ENCODE measurements at regions not wholly inside any gene's neighbourhood (a gene's known extent, or its start where the extent isn't known, plus 50 kb on each side); places are given as distances from the start of the nearest gene placed in this dataset.

DNA sequence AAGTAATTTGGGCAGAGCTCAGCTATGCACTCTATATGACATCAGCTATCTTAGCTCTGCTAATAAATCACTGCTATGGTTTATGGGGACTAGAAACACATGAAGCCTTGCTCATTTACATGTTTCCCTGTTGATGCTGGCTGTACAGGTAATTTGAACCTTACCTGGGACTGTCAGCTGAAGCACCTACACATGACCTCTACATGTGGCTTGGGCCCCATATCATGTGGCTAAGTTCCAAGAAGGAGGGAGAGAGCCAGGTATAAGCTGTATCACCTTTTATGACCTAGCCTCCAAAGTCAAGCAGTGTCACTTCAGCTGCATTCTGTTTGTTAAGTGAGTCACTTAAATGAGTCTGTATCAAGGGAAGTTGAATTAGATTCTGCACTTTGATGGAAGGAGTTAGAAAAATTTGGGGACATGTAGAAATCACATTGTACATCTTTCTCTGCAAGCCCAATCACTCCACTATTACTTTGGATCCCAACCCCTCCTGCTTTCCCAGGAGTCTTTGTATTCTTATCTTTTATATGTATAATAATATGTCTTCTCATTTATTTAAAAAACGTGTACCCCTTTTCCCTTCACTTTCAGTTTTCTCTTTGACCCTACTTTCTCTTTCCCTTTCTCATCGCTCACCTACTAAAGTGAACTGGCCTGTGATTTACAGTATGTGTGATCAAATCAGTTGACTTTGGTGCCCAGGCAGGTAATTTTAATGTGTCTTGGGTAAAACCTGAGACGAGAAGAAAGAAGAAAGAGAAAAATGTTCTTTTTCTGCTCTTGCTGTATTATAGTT lies 53.4 kb upstream of the PRKACB start:
- DNase-seq = no peak

- DNase-seq = no peak
Measured at GRCh38 chr1:84089867-84090266, 54.2 kb upstream of the PRKACB start.

GRCh38 chr1:84089465-84089864 lies 54.6 kb upstream of the PRKACB start:
- no peak for DNase-seq

DNA sequence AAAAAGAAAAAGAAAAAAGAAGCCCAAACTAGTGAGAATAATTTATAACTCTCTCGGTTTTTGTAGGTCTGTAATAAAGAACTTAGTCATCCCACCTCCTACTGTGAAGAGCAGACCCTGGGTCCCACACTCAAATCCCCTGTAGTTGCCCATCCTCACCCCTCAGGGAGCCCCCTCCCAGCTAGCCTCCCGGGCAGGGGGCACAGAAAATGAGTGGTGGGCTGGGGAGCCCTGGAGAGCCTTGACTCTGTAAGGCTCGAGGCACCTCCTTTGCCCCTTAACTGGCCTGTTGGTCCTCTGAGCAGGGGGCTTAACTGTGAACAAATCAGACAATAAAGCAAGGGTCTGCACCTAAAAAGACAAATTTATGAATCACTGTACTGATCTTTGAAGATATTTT lies 57.5 kb upstream of the PRKACB start:
- no peak for DNase-seq

DNA sequence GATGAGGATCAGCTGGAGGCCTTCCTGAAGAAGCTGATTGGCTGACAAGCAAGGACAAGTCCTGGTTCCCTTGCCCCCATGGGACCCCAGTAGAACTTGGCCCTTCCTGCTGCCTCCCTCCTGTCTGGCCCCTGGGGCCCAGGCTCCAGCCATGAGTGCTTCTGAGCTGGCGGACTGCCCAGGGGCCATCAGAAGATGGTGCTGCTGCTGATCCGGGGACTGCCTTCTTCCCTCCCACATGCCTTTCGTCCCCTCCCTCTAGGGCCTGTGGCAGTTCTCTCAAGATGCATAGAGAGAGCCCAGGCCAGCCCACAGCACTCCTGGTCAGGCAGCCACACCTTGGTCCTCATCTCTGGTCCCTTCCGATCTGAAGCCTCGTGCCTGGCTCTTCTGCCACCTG lies 57.9 kb upstream of the PRKACB start:
- no peak for DNase-seq

GRCh38 chr1:84083307-84083706 lies 60.8 kb upstream of the PRKACB start:
- no peak for DNase-seq

- DNase-seq = no peak
Measured at GRCh38 chr1:84078842-84079202, 65.2 kb upstream of the PRKACB start.

DNA sequence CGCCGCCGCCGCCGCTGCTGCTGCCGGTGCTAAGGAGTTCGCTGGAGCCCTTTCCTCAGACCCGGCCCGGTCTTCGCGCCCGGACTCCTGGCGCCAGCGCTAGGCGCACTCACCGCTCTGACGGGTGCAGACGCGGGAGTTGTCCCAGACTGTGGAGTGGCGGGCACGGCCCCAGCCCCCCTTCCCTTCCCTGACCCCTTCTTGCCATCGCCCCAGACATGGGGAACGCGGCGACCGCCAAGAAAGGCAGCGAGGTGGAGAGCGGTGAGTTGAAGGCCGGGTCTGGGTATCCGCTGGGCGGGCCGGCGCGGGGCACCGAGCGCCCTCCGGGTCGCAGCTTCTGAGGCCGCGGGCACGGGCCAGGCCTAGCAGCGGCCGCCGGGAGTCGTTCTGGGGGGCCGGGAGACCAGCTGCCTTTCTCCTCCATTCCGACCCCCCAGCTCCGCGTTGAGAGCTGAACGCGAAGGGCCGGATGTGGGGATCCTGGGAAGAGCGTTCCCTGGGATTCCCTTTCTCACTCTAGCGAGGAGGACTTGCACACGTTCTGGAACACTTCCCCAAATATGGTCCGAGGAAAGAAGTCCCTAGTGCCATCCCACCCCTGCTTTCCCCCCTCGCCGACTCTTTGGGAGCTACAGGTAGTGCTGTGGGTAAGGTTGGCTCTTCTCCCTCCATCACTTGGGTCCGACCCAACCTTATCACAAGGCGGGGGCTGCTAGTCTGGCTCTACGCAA lies 65.8 kb upstream of the PRKACB start:
- no peak for DNase-seq

DNA sequence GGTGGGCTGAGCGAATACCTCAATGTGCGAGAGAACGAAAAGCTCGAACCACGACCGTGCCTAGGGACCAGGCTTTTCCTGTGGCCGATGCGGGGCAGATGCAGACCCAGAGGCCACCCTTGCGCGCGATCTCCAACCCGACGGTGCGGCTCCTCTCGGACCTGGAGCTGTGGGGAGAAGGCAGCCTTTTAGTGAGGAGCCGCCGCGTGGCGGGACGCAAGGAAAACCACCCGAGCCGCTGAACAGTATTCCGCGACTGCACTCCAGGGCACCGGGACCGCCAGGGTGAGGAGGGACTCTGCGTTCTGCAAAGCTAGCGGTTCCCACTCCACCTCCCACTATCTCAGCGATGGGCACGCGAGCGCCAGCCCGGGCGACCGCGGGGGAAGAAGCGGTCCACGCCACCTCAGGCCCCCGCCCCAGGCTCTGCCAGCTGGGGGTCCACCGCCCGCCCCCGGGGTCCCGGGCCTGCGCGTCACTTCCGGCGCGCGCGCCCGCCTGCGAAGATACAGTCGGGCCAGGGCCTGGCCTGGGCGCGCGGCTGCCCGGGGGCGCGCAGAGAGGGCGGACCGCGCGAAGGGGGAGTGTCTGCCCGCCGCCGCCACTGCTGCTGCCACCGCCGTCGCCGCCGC lies 66.5 kb upstream of the PRKACB start:
- DNase-seq = peak; percentile 81 to 86

DNA sequence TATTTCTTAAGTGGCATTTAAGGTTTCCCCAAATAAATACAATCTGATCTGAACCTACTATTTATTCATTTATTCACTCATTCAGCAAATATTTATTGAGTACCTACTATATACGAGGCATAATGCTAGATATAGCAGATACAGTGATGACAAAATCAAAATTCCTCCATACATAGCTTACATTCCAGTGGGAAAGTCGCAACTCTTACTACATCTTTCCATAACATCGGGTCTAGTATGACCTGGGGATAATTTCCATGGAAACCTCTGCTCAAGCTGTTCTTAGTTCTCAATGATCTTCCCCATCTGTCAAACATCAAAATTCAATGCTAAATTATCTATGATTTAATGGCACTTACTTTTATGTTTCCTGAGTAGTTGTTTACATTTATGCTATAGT lies 70.8 kb upstream of the PRKACB start:
- DNase-seq = no peak

DNA sequence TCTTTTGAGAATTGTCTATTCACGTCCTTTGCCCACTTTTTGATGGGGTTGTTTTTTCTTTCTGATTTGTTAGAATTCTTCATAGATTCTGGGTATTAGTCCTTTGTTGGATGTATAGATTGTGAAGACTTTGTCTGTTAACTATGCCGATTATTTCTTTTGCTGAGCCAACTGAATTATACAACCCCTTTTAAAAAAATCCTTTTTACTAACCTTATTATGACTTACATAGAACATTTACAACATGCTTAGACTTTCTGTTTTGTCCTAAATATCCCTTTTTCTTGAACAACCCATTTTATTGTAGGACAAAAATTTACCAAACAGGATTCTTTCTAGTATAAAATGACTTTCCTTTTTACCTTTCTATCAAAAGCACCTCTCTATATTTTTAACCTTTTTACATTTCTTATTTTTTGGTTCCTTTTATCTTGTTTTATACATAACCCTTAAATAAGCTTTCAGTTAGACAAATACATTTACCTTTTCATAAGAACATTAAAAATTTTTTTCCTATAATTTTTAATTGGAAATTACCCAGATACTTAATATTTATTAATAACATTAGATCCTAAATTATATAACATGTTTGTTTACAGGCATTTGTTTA lies 70.4 kb upstream of the TTLL7 start:
- no peak for DNase-seq

DNA sequence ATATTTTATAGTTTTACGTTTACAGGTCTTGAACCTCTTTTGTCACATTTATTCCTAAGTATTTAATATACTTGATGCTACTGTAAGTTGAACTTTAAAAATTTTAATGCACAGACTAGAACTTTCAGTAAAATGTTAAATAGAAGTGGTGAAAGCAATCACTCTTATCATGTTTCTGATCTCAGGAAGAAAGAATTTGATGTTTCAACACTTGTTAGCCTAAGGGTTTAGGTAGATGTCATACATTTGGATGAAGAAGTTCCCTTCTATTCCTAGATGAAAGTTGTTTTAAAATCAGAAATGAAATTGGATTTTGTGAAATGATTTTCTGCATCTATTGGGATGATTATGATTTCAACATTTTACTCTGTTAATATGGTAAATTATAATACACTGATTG lies 63.6 kb upstream of the TTLL7 start:
- no peak for DNase-seq

GRCh38 chr1:84061336-84061735 lies 62.4 kb upstream of the TTLL7 start:
- DNase-seq = no peak

- DNase-seq = no peak
Measured at GRCh38 chr1:84060781-84061180, 61.8 kb upstream of the TTLL7 start.

DNA sequence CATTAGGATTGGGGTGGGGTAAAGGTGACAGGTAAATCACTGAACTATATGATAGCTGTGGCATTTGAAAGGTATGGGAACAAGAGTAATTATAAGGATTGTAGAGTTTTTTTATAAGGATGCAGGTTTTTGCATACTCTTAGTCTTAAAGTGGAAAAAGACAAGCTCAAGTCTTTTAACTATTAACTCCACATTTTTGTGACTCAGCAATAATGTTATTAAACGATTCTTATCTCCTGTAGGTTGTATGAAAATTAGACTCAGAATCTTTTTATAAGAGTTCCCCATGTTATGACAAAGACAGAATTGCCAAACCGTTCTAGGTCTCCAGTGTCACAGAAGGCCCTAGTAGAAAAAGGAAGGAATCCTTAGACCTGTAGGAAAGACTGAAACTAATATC lies 49.9 kb upstream of the TTLL7 start:
- DNase-seq = no peak
